SK-N-SH treated with all-trans-retinoic acid at 6 μM for 48 hours (cell line): ENCODE measurements at regions not wholly inside any gene's neighbourhood (a gene's known extent, or its start where the extent isn't known, plus 50 kb on each side); places are given as distances from the start of the nearest gene placed in this dataset.

Experiments
- ARNTL ChIP-seq: fragments of 450-650 bp; formaldehyde crosslinking; IDR thresholded peaks from 2 replicates; pipeline ENCODE4 v1.5.0; 2020; ENCODE audit warnings: low read depth, mild to moderate bottlenecking, moderate library complexity, borderline replicate concordance
- CREB5 ChIP-seq: fragments of 250-450 bp; sonication (Bioruptor Pico); IDR thresholded peaks from 2 replicates; pipeline ENCODE4 v1.5.1; 2020; ENCODE audit warnings: low read depth, mild to moderate bottlenecking, moderate library complexity
- CSDC2 ChIP-seq: fragments of 250-450 bp; sonication (Bioruptor Pico); IDR thresholded peaks from 2 replicates; pipeline ENCODE4 v1.5.0; 2020; ENCODE audit warnings: mild to moderate bottlenecking, moderate library complexity
- CSRNP3 ChIP-seq: fragments of 250-450 bp; sonication (Bioruptor Pico); IDR thresholded peaks from 2 replicates; pipeline ENCODE4 v1.5.1; 2021; ENCODE audit warnings: mild to moderate bottlenecking, moderate library complexity
- ESRRG ChIP-seq: fragments of 250-450 bp; sonication (Bioruptor Pico); IDR thresholded peaks from 2 replicates; pipeline ENCODE4 v1.6.1; 2021; ENCODE audit warnings: mild to moderate bottlenecking
- ISL1 ChIP-seq: fragments of 250-450 bp; sonication (Bioruptor Pico); IDR thresholded peaks from 2 replicates; pipeline ENCODE4 v2.1.2; 2022; ENCODE audit warnings: mild to moderate bottlenecking, moderate library complexity
- PATZ1 ChIP-seq: fragments of 250-450 bp; sonication (Bioruptor Pico); IDR thresholded peaks from 2 replicates; pipeline ENCODE4 v1.8.0; 2020; ENCODE audit warnings: mild to moderate bottlenecking, moderate library complexity, borderline replicate concordance
- PPARA ChIP-seq: fragments of 250-450 bp; sonication (Bioruptor Pico); IDR thresholded peaks from 2 replicates; pipeline ENCODE4 v1.5.0; 2020; ENCODE audit warnings: mild to moderate bottlenecking, borderline replicate concordance
- RARB ChIP-seq: fragments of 250-450 bp; sonication (Bioruptor Pico); IDR thresholded peaks from 2 replicates; pipeline ENCODE4 v1.8.0; 2021; ENCODE audit warnings: mild to moderate bottlenecking, moderate library complexity
- TCF4 ChIP-seq: fragments of 250-450 bp; sonication (Bioruptor Pico); IDR thresholded peaks from 2 replicates; pipeline ENCODE4 v1.8.0; 2021; ENCODE audit warnings: mild to moderate bottlenecking, moderate library complexity, borderline replicate concordance
- ZFP3 ChIP-seq: fragments of 250-450 bp; sonication (Bioruptor Pico); IDR thresholded peaks from 2 replicates; pipeline ENCODE4 v1.5.0; 2020; ENCODE audit warnings: mild to moderate bottlenecking, moderate library complexity
- ZFP30 ChIP-seq: fragments of 450-650 bp; formaldehyde crosslinking; IDR thresholded peaks from 2 replicates; pipeline ENCODE4 v1.5.0; 2022; ENCODE audit warnings: mild to moderate bottlenecking, moderate library complexity

- TF ChIP-seq CSRNP3 (no peak), RARB (CRISPR knock-in tag) (no peak), PATZ1 (CRISPR knock-in tag) (no peak), CREB5 (no peak), ISL1 (CRISPR knock-in tag) (no peak), CSDC2 (no peak), TCF4 (CRISPR knock-in tag) (no peak), ZFP30 (no peak), ZFP3 (CRISPR knock-in tag) (no peak), ARNTL (no peak), PPARA (no peak), ESRRG (CRISPR knock-in tag) (no peak)
These were observed 201.3 kb upstream of the PUM3 start for GRCh38 chr9:3045153-3045552.
